ENCODE measurements at regions not wholly inside any gene's neighbourhood (a gene's known extent, or its start where the extent isn't known, plus 50 kb on each side); places are given as distances from the start of the nearest gene placed in this dataset.

- H3K4me3 ChIP-seq (ENCODE audit: low read length): no peak overlapping the region
- no peak for TF ChIP-seq CTCF (IDR thresholded peaks at IDR 0.05; ENCODE audit: insufficient read depth, low read depth, low read length, missing control alignments)
- no peak for DNase-seq (ENCODE audit: low read depth)
Observed at GRCh38 chr5:56360816-56361215, 127.7 kb upstream of the ANKRD55 start.

- H3K4me3 ChIP-seq (ENCODE audit: low read length): no peak overlapping the region
- no peak for TF ChIP-seq CTCF (IDR thresholded peaks at IDR 0.05; ENCODE audit: insufficient read depth, low read depth, low read length, missing control alignments)
- DNase-seq (ENCODE audit: low read depth): no peak
Observed at GRCh38 chr5:56359809-56360685, 126.9 kb upstream of the ANKRD55 start.

GRCh38 chr5:56358703-56359681 lies 125.9 kb upstream of the ANKRD55 start:
- DNase-seq (ENCODE audit: low read depth): peak; percentile 24
- TF ChIP-seq CTCF (IDR thresholded peaks at IDR 0.05; ENCODE audit: insufficient read depth, low read depth, low read length, missing control alignments): no peak
- no peak overlapping the region for H3K4me3 ChIP-seq (ENCODE audit: low read length)

- TF ChIP-seq CTCF (IDR thresholded peaks at IDR 0.05; ENCODE audit: insufficient read depth, low read depth, low read length, missing control alignments): no peak
- H3K4me3 ChIP-seq (ENCODE audit: low read length): no peak overlapping the region
- no peak for DNase-seq (ENCODE audit: low read depth)
Observed at GRCh38 chr5:56358046-56358445, 124.9 kb upstream of the ANKRD55 start.

GRCh38 chr5:56357426-56357825 lies 124.3 kb upstream of the ANKRD55 start:
- no peak for TF ChIP-seq CTCF (IDR thresholded peaks at IDR 0.05; ENCODE audit: insufficient read depth, low read depth, low read length, missing control alignments)
- no peak for DNase-seq (ENCODE audit: low read depth)

GRCh38 chr5:56356836-56357160 lies 123.7 kb upstream of the ANKRD55 start:
- no peak for TF ChIP-seq CTCF (IDR thresholded peaks at IDR 0.05; ENCODE audit: insufficient read depth, low read depth, low read length, missing control alignments)
- DNase-seq (ENCODE audit: low read depth): no peak
- H3K4me3 ChIP-seq (ENCODE audit: low read length): no peak overlapping the region

More at GRCh38 chr5:56357426-56357825, 124.3 kb upstream of the ANKRD55 start:
- H3K4me3 ChIP-seq (ENCODE audit: low read length): no peak overlapping the region

All from epithelial cell of esophagus (primary cell).